Suprapubic skin (tissue), 3 donors: ENCODE measurements at regions not wholly inside any gene's neighbourhood (a gene's known extent, or its start where the extent isn't known, plus 50 kb on each side); places are given as distances from the start of the nearest gene placed in this dataset.

Experiments used
- CTCF ChIP-seq, 2 donors: fragments of 200-600 bp in 1 of 2; fragments of 450-650 bp in 1 of 2; sonication (generic) in 1 of 2; IDR thresholded peaks; one replicate each; pipeline ENCODE4 v1.5.1; 2016 to 2019; ENCODE audit warnings: antibody characterized with exemption in 2 of 2, mild to moderate bottlenecking in 1 of 2, moderate library complexity in 1 of 2
- POLR2A ChIP-seq, 2 donors: fragments of 450-650 bp; IDR thresholded peaks; one replicate each; pipeline ENCODE4 v1.6.1; 2017; ENCODE audit warnings: antibody characterized with exemption in 2 of 2, mild to moderate bottlenecking in 2 of 2, moderate library complexity in 2 of 2

GRCh38 chr10:43707770-43708169 is 59.1 kb upstream of the ZNF32 start:
- TF ChIP-seq POLR2A (IDR thresholded peaks at IDR 0.05) = no peak
- no peak for TF ChIP-seq CTCF (IDR thresholded peaks at IDR 0.05)
